H9 (cell line): ENCODE measurements at regions not wholly inside any gene's neighbourhood (a gene's known extent, or its start where the extent isn't known, plus 50 kb on each side); places are given as distances from the start of the nearest gene placed in this dataset.

Experiments used
- DNase-seq: peaks from one replicate; pipeline ENCODE4 v3.0.0-alpha.2; 2017
- H2AFZ ChIP-seq: one replicate; pipeline ENCODE4 v1.6.1; 2013; ENCODE audit warnings: mild to moderate bottlenecking, low read length, control low read depth, moderate library complexity
- H2AK5ac ChIP-seq: 2 replicates; pipeline ENCODE4 v1.6.1; 2013; ENCODE audit warnings: low read length, control low read depth, mixed read lengths; ENCODE audit not compliant: insufficient read length
- H2BK120ac ChIP-seq: one replicate; pipeline ENCODE4 v1.6.1; 2013; ENCODE audit warnings: low read depth, mild to moderate bottlenecking, low read length, control low read depth, inconsistent platforms; ENCODE audit not compliant: poor library complexity, severe bottlenecking
- H2BK12ac ChIP-seq: 2 replicates; pipeline ENCODE4 v1.6.1; 2013; ENCODE audit warnings: low read length, control low read depth, mixed read lengths, low read depth; ENCODE audit not compliant: insufficient read length
- H2BK15ac ChIP-seq: 2 replicates; pipeline ENCODE4 v1.6.1; 2013; ENCODE audit warnings: low read depth, low read length, control low read depth
- H2BK20ac ChIP-seq: one replicate; pipeline ENCODE4 v1.6.1; 2013; ENCODE audit warnings: low read depth, mild to moderate bottlenecking, low read length, control low read depth, inconsistent platforms; ENCODE audit not compliant: poor library complexity, severe bottlenecking
- H2BK5ac ChIP-seq: 2 replicates; pipeline ENCODE4 v1.6.1; 2013; ENCODE audit warnings: low read length, control low read depth, mixed read lengths; ENCODE audit not compliant: insufficient read length
- H3K14ac ChIP-seq: 2 replicates; pipeline ENCODE4 v1.6.1; 2013; ENCODE audit warnings: low read length, control low read depth; ENCODE audit not compliant: insufficient read depth
- H3K18ac ChIP-seq: 2 replicates; pipeline ENCODE4 v1.6.1; 2013; ENCODE audit warnings: low read depth, mild to moderate bottlenecking, mixed read lengths, low read length, control low read depth; ENCODE audit not compliant: insufficient read length
- H3K23ac ChIP-seq: 2 replicates; pipeline ENCODE4 v1.6.1; 2013; ENCODE audit warnings: low read length, control low read depth, mixed read lengths, low read depth; ENCODE audit not compliant: insufficient read length
- H3K23me2 ChIP-seq: 2 replicates; pipeline ENCODE4 v1.6.1; 2013; ENCODE audit warnings: low read depth, mild to moderate bottlenecking, mixed read lengths, low read length, control low read depth; ENCODE audit not compliant: insufficient read length, poor library complexity, severe bottlenecking
- H3K27ac ChIP-seq: 2 replicates; pipeline ENCODE4 v1.5.1; 2013; ENCODE audit warnings: low read length, control low read depth, mixed read lengths, low read depth; ENCODE audit not compliant: insufficient read length
- H3K27me3 ChIP-seq: 2 replicates; pipeline ENCODE4 v1.6.1; 2013; ENCODE audit warnings: low read length, control low read depth, inconsistent platforms; ENCODE audit not compliant: insufficient read depth
- H3K4ac ChIP-seq: 2 replicates; pipeline ENCODE4 v1.6.1; 2013; ENCODE audit warnings: low read depth, mild to moderate bottlenecking, control low read depth, inconsistent platforms, low read length, moderate library complexity
- H3K4me1 ChIP-seq: 2 replicates; pipeline ENCODE4 v1.6.1; 2013; ENCODE audit warnings: low read length, control low read depth, inconsistent platforms; ENCODE audit not compliant: insufficient read depth
- H3K4me2 ChIP-seq: 2 replicates; pipeline ENCODE4 v1.6.1; 2013; ENCODE audit warnings: low read length, control low read depth, mixed read lengths; ENCODE audit not compliant: insufficient read length, insufficient read depth
- H3K56ac ChIP-seq: 2 replicates; pipeline ENCODE4 v1.6.1; 2013; ENCODE audit warnings: low read depth, mild to moderate bottlenecking, mixed read lengths, low read length, control low read depth; ENCODE audit not compliant: insufficient read length
- H3K79me1 ChIP-seq: 2 replicates; pipeline ENCODE4 v1.6.1; 2013; ENCODE audit warnings: low read depth, mild to moderate bottlenecking, moderate library complexity, low read length, control low read depth, inconsistent platforms; ENCODE audit not compliant: insufficient read depth, poor library complexity, severe bottlenecking
- H3K79me2 ChIP-seq: 2 replicates; pipeline ENCODE4 v1.6.1; 2013; ENCODE audit warnings: low read length, control low read depth, inconsistent platforms; ENCODE audit not compliant: insufficient read depth
- H3K9ac ChIP-seq: 2 replicates; pipeline ENCODE4 v1.6.1; 2013; ENCODE audit warnings: low read length, control low read depth, mixed read lengths; ENCODE audit not compliant: insufficient read length; ENCODE audit errors: extremely low read depth
- H3K9me3 ChIP-seq: one replicate; pipeline ENCODE4 v1.6.1; 2013; ENCODE audit warnings: low read depth, low read length, inconsistent platforms; ENCODE audit not compliant: control insufficient read depth
- H3T11ph ChIP-seq: one replicate; pipeline ENCODE4 v1.6.1; 2013; ENCODE audit warnings: mild to moderate bottlenecking, low read length, control low read depth, inconsistent platforms
- H4K20me1 ChIP-seq: one replicate; pipeline ENCODE4 v1.6.1; 2013; ENCODE audit not compliant: control insufficient read depth, insufficient read length, insufficient read depth
- H4K5ac ChIP-seq: 2 replicates; pipeline ENCODE4 v1.6.1; 2013; ENCODE audit warnings: low read depth, mild to moderate bottlenecking, mixed read lengths, low read length, control low read depth; ENCODE audit not compliant: insufficient read length
- H4K8ac ChIP-seq: replicated peaks from 2 replicates; pipeline ENCODE4 v1.6.1; 2013; ENCODE audit warnings: low read length, control low read depth, mixed read lengths, low read depth; ENCODE audit not compliant: insufficient read length
- H4K91ac ChIP-seq: 2 replicates; pipeline ENCODE4 v1.6.1; 2013; ENCODE audit warnings: low read depth, mild to moderate bottlenecking, moderate library complexity, mixed read lengths, low read length, control low read depth; ENCODE audit not compliant: insufficient read length
- H3K27ac Mint-ChIP-seq, 3 experiments: 2 replicates in 2 of 3; 3 replicates in 1 of 3; pipeline ENCODE4 v1.8.0; 2020 to 2021; ENCODE audit warnings: mixed read lengths in 3 of 3, mild to moderate bottlenecking in 1 of 3, moderate library complexity in 1 of 3
- H3K27me3 Mint-ChIP-seq: 2 replicates; pipeline ENCODE4 v1.8.0; 2021; ENCODE audit warnings: low read depth, mild to moderate bottlenecking, moderate library complexity, mixed read lengths
- H3K36me3 Mint-ChIP-seq, 3 experiments: 2 replicates in 2 of 3; 3 replicates in 1 of 3; pipeline ENCODE4 v1.8.0; 2020 to 2021; ENCODE audit warnings: low read depth in 3 of 3, mixed read lengths in 3 of 3; ENCODE audit not compliant: insufficient read depth in 1 of 3
- H3K4me1 Mint-ChIP-seq, 2 experiments: 2 replicates each; pipeline ENCODE4 v1.8.0; 2020; ENCODE audit warnings: mixed read lengths in 2 of 2
- H3K4me3 Mint-ChIP-seq, 2 experiments: 2 replicates in 1 of 2; 3 replicates in 1 of 2; pipeline ENCODE4 v1.8.0; 2020 to 2021; ENCODE audit warnings: mild to moderate bottlenecking in 2 of 2, mixed read lengths in 2 of 2, moderate library complexity in 1 of 2
- H3K9me3 Mint-ChIP-seq, 2 experiments: 2 replicates in 1 of 2; 3 replicates in 1 of 2; pipeline ENCODE4 v1.8.0; 2020; ENCODE audit warnings: mild to moderate bottlenecking in 2 of 2, mixed read lengths in 2 of 2, moderate library complexity in 1 of 2
- WGBS: extraction: QIAGEN DNeasy Blood & Tissue Kit; methylation state at CpG from one replicate; pipeline ENCODE4 v1.1.7; 2013; ENCODE audit warnings: missing lambda C conversion rate, low lambda C conversion rate, mixed read lengths; ENCODE audit not compliant: insufficient read length; ENCODE audit errors: extremely low coverage; 5-methylcytosine and 5-hydroxymethylcytosine counted together
- TF ChIP-seq, protein P1 (sequence below): fragments of 200-600 bp; sonication (generic); conservative IDR thresholded peaks from 3 replicates; pipeline ENCODE4 v1.8.0; 2021; ENCODE audit warnings: antibody characterized with exemption, mild to moderate bottlenecking

DNA sequence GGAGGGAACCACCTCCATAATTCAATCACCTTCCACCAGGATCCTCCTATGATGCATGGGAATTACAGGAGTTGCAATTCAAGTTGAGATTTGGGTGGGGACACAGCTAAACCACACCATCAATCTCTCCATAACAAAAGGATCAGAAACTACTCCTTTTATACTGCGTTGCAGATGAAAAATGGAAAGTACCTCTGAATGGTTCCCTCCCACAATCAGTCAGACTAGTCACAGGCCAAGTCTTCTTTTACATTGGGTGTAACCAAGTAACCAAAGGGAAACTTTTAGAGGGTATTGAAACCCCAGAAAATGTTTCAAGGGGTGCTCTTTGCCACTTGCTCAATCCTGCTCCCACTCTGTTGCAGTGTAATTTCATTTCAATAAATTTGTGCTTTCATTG is 504.3 kb upstream of the CNTN3 start:
- Mint-ChIP-seq H3K27me3 (no peaks in the 10 kb centered on the region; the same call in 1 of the 2 replicates), H3K4me1 (peaks cover 4 to 5% of the 10 kb centered on the region in 2 experiments; a peak in 1 of 4 replicates), H3K9me3 (peaks cover 6 to 7% of the 10 kb centered on the region in 2 experiments), H3K27ac (no peak overlapping the region), H3K36me3 (peaks cover 0 to 5% (median 0%) of the 10 kb centered on the region in 3 experiments; a peak in 1 of 7 replicates), H3K4me3 (no peak overlapping the region)
- Histone ChIP-seq H3K23ac (no peak overlapping the region), H2BK12ac (no peak overlapping the region), H3K4ac (no peak overlapping the region), H3K27me3 (no peaks in the 10 kb centered on the region), H4K5ac (no peak overlapping the region), H3K23me2 (no peaks in the 10 kb centered on the region), H3K4me2 (no peak overlapping the region), H3K9ac (no peak overlapping the region), H2BK5ac (no peak overlapping the region), H2BK120ac (no peak overlapping the region), H2BK15ac (no peak overlapping the region), H3K27ac (no peak overlapping the region), H3K18ac (no peak overlapping the region), H3T11ph (no peak overlapping the region), H4K91ac (no peak overlapping the region), H3K4me1 (no peaks in the 10 kb centered on the region), H2AK5ac (no peak overlapping the region), H4K8ac (no peak overlapping the region), H3K14ac (no peak overlapping the region), H3K79me2 (no peaks in the 10 kb centered on the region), H3K79me1 (no peaks in the 10 kb centered on the region), H3K56ac (no peak overlapping the region), H3K9me3 (no peaks in the 10 kb centered on the region), H4K20me1 (no peaks in the 10 kb centered on the region), H2AFZ (no peak overlapping the region), H2BK20ac (no peak overlapping the region)
- DNase-seq, result no peak
- no CpG with 5 or more reads among the region's 1 CpG for WGBS
- TF ChIP-seq, protein P1, sequence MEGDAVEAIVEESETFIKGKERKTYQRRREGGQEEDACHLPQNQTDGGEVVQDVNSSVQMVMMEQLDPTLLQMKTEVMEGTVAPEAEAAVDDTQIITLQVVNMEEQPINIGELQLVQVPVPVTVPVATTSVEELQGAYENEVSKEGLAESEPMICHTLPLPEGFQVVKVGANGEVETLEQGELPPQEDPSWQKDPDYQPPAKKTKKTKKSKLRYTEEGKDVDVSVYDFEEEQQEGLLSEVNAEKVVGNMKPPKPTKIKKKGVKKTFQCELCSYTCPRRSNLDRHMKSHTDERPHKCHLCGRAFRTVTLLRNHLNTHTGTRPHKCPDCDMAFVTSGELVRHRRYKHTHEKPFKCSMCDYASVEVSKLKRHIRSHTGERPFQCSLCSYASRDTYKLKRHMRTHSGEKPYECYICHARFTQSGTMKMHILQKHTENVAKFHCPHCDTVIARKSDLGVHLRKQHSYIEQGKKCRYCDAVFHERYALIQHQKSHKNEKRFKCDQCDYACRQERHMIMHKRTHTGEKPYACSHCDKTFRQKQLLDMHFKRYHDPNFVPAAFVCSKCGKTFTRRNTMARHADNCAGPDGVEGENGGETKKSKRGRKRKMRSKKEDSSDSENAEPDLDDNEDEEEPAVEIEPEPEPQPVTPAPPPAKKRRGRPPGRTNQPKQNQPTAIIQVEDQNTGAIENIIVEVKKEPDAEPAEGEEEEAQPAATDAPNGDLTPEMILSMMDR, result no peak
